DOHH2 (cell line): ENCODE measurements at regions not wholly inside any gene's neighbourhood (a gene's known extent, or its start where the extent isn't known, plus 50 kb on each side); places are given as distances from the start of the nearest gene placed in this dataset.

ENCODE experiments used
- H3F3A ChIP-seq: fragments of 200-600 bp; sonication (generic), shearing (Covaris generic); 2 replicates; pipeline ENCODE4 v1.6.0; 2016; ENCODE audit warnings: antibody characterized with exemption, mild to moderate bottlenecking; ENCODE audit not compliant: control insufficient read depth, insufficient read depth
- H3K27ac ChIP-seq: fragments of 200-600 bp; sonication (generic); 2 replicates; pipeline ENCODE4 v1.5.1; 2014; ENCODE audit warnings: low read depth, mild to moderate bottlenecking, low read length, moderate library complexity
- H3K27me3 ChIP-seq: fragments of 200-600 bp; sonication (generic); 2 replicates; pipeline ENCODE4 v1.6.1; 2014; ENCODE audit warnings: mild to moderate bottlenecking, low read length, mixed read lengths; ENCODE audit not compliant: control insufficient read depth
- H3K36me3 ChIP-seq: fragments of 200-600 bp; sonication (generic); 2 replicates; pipeline ENCODE4 v1.6.1; 2014; ENCODE audit warnings: mild to moderate bottlenecking, low read length, moderate library complexity, mixed read lengths; ENCODE audit not compliant: control insufficient read depth
- H3K4me1 ChIP-seq: fragments of 200-600 bp; sonication (generic); 2 replicates; pipeline ENCODE4 v1.6.1; 2014; ENCODE audit warnings: mild to moderate bottlenecking, low read length, mixed read lengths; ENCODE audit not compliant: control insufficient read depth
- H3K4me2 ChIP-seq: fragments of 200-600 bp; sonication (generic); 2 replicates; pipeline ENCODE4 v1.6.0; 2014; ENCODE audit warnings: mild to moderate bottlenecking, low read length, moderate library complexity
- H3K4me3 ChIP-seq: fragments of 200-600 bp; sonication (generic); 2 replicates; pipeline ENCODE4 v1.5.1; 2014; ENCODE audit warnings: mild to moderate bottlenecking, low read length, mixed read lengths
- H3K79me2 ChIP-seq: fragments of 200-600 bp; sonication (generic); 2 replicates; pipeline ENCODE4 v1.6.1; 2014; ENCODE audit warnings: mild to moderate bottlenecking, low read length, mixed read lengths; ENCODE audit not compliant: control insufficient read depth
- H3K9me2 ChIP-seq: fragments of 200-600 bp; sonication (generic); replicated peaks from 2 replicates; pipeline ENCODE4 v1.6.1; 2014; ENCODE audit warnings: mild to moderate bottlenecking, low read length, mixed read lengths; ENCODE audit not compliant: control insufficient read depth
- H3K9me3 ChIP-seq: fragments of 200-600 bp; sonication (generic); 2 replicates; pipeline ENCODE4 v1.6.1; 2014; ENCODE audit warnings: antibody characterized with exemption, low read length, mixed read lengths; ENCODE audit not compliant: control insufficient read depth, insufficient read depth
- H4K20me1 ChIP-seq: fragments of 200-600 bp; sonication (generic); 2 replicates; pipeline ENCODE4 v1.6.0; 2014; ENCODE audit warnings: low read depth, mild to moderate bottlenecking, antibody characterized with exemption, low read length, moderate library complexity; ENCODE audit not compliant: control insufficient read depth, insufficient read depth
- CTCF ChIP-seq: fragments of 200-600 bp; sonication (generic); IDR thresholded peaks from one replicate; pipeline ENCODE4 v1.5.1; 2014; ENCODE audit warnings: antibody characterized with exemption, mild to moderate bottlenecking, low read depth, low read length; ENCODE audit not compliant: poor library complexity, severe bottlenecking
- EZH2phosphoT487 ChIP-seq: fragments of 200-600 bp; sonication (generic); IDR thresholded peaks from 2 replicates; pipeline ENCODE4 v1.6.1; 2017; ENCODE audit warnings: borderline replicate concordance, mild to moderate bottlenecking, antibody characterized with exemption, low read length, moderate library complexity, mixed read lengths

GRCh38 chr2:103798291-103798690, 1036.5 kb downstream of the TMEM182 start:
- Histone ChIP-seq H3K79me2 (no peaks in the 10 kb centered on the region), H3K9me2 (no peaks in the 10 kb centered on the region), H3K4me3 (no peak overlapping the region), H4K20me1 (no peaks in the 10 kb centered on the region), H3K36me3 (no peaks in the 10 kb centered on the region), H3K9me3 (no peaks in the 10 kb centered on the region; the same call in 1 of the 2 replicates), H3K4me1 (no peaks in the 10 kb centered on the region), H3K27ac (no peak overlapping the region), H3K27me3 (no peaks in the 10 kb centered on the region), H3F3A (no peaks in the 10 kb centered on the region), H3K4me2 (no peak overlapping the region)
- no peak for TF ChIP-seq EZH2phosphoT487
- no peak for TF ChIP-seq CTCF

GRCh38 chr2:103804013-103804412, 1042.2 kb downstream of the TMEM182 start:
- Histone ChIP-seq H3K4me2 (no peak overlapping the region), H3K36me3 (no peaks in the 10 kb centered on the region), H3F3A (no peaks in the 10 kb centered on the region), H3K4me1 (no peaks in the 10 kb centered on the region), H3K9me3 (no peaks in the 10 kb centered on the region), H3K27ac (no peak overlapping the region), H3K27me3 (no peaks in the 10 kb centered on the region), H3K79me2 (no peaks in the 10 kb centered on the region), H3K4me3 (no peak overlapping the region), H3K9me2 (no peaks in the 10 kb centered on the region), H4K20me1 (no peaks in the 10 kb centered on the region)
- TF ChIP-seq EZH2phosphoT487, result no peak
- no peak for TF ChIP-seq CTCF

DNA sequence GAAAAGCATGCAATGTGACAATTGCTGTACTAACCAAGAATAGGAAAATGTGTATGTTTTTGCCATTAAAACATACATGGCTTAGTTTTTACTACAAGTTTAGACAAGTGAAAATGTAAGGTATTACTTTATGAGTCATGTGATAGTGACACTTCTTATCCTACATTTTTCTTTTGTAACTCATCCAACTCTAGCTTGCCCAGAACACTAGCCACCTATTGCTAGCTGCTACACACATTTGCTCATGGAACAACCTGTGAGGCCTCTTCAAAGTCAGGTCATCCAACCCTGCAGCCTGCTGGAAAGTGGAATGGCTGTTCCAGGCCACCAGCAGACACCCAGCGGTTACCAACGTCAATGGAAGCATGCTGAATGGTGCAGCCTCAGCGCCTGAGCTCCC, 1043.9 kb downstream of the TMEM182 start:
- H4K20me1 ChIP-seq, result no peaks in the 10 kb centered on the region
- H3K4me2 ChIP-seq, result no peak overlapping the region
- H3K27me3 ChIP-seq, result no peaks in the 10 kb centered on the region
- H3K9me2 ChIP-seq, result no peaks in the 10 kb centered on the region
- no peaks in the 10 kb centered on the region for H3K36me3 ChIP-seq
- H3K9me3 ChIP-seq, result no peaks in the 10 kb centered on the region
- H3K79me2 ChIP-seq, result no peaks in the 10 kb centered on the region
- TF ChIP-seq EZH2phosphoT487 (no peak), CTCF (no peak)
- no peak overlapping the region for H3K4me3 ChIP-seq
- H3F3A ChIP-seq, result no peaks in the 10 kb centered on the region
- H3K27ac ChIP-seq, result no peak overlapping the region
- no peaks in the 10 kb centered on the region for H3K4me1 ChIP-seq

DNA sequence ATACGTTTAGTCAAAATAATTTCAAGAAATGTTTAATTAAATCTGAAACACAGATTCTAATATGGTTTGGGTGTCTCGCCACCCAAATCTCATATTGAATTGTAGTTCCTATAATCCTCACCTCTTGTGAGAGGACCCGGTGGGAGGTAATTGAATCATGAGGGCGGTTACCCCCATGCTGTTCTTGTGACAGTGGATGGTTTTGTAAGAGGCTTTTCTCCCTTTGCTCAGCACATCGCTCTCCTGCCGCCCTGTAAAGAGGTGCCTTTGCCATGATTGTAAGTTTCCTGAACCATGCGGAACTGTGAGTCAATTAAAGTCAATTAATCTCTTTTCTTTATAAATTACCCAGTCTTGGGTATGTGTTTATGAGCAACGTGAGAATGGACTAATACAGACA, 1045.1 kb upstream of the POU3F3 start:
- H3K27me3 ChIP-seq, result no peaks in the 10 kb centered on the region
- no peak overlapping the region for H3K27ac ChIP-seq
- no peaks in the 10 kb centered on the region for H3K9me2 ChIP-seq
- TF ChIP-seq EZH2phosphoT487 (no peak), CTCF (no peak)
- H4K20me1 ChIP-seq, result no peaks in the 10 kb centered on the region
- no peaks in the 10 kb centered on the region for H3K36me3 ChIP-seq
- H3K9me3 ChIP-seq, result no peaks in the 10 kb centered on the region
- no peak overlapping the region for H3K4me2 ChIP-seq
- no peak overlapping the region for H3K4me3 ChIP-seq
- H3K79me2 ChIP-seq, result no peaks in the 10 kb centered on the region
- H3K4me1 ChIP-seq, result no peaks in the 10 kb centered on the region
- no peaks in the 10 kb centered on the region for H3F3A ChIP-seq
